Left cardiac atrium (tissue), 4 donors: ENCODE measurements at regions not wholly inside any gene's neighbourhood (a gene's known extent, or its start where the extent isn't known, plus 50 kb on each side); places are given as distances from the start of the nearest gene placed in this dataset.
"Not testable (repeated sequence)": the region's sequence is repeated elsewhere in the genome, so short reads cannot be mapped to it uniquely, and the experiment has no call there.

Source experiments
- ATAC-seq, 2 donors: fragments of 200-7000 bp; cut with Tn5 transposase; one replicate each; pipeline ENCODE4 v1.9.1; 2020; ENCODE audit warnings: mild to moderate bottlenecking in 2 of 2, moderate library complexity in 2 of 2
- DNase-seq: peaks from one replicate; pipeline ENCODE4 v3.0.0-alpha.2; 2020
- intact Hi-C, 2 donors: fragments of 100-400 bp; cut with DNase I; formaldehyde crosslinking; loops; one replicate each; pipeline versions ENCODE4 v1.14.1 to v1.15.1; 2022 to 2023
- donor health status: DM: no; HTN: yes; CAD: no.
- donor health status: DM: no; HTN: yes; CAD: no; lungs with severe emphysema.
- donor health status: DM: yes; HTN: yes; CAD: no.
- donor health status: Dilated cardiomyopathy.

DNA sequence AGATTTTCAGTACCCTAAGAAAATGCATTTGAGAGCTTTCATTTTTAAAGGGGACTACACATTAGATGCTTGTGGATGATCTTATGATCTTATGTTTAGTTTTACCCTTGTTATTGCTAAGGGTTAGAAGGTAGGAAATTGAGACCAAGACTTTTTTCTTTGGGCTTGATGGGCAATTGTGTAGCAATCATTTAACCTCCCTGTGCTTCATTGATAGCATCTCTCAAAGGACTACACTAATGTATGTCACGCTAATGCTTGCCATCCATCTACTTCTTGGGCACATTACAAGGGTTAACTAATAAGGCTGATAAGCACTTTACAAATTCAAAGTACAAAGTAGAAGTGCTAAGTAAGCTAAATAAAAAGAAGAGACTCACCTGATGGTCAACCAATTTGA, 189.3 kb upstream of the LRP1B start:
- ATAC-seq = no peak

GRCh38 chr2:142316049-142316448, 185.2 kb upstream of the LRP1B start:
- ATAC-seq = no peak
- intact Hi-C loops = no loop called here
- DNase-seq = no peak

More for the DNA sequence above, 189.3 kb upstream of the LRP1B start:
- intact Hi-C loops = no loop called here
- no peak for DNase-seq

GRCh38 chr2:142315346-142315745, 184.5 kb upstream of the LRP1B start:
- DNase-seq = no peak
- intact Hi-C loops = no loop called here

GRCh38 chr2:142314164-142314563, 183.3 kb upstream of the LRP1B start:
- intact Hi-C loops = no loop called here
- no peak for DNase-seq
- ATAC-seq = no peak

More at GRCh38 chr2:142315346-142315745, 184.5 kb upstream of the LRP1B start:
- ATAC-seq = no peak

- DNase-seq = no peak
- ATAC-seq = no peak
- intact Hi-C loops = no loop called here
Measured at GRCh38 chr2:142310530-142310929, 179.7 kb upstream of the LRP1B start.

DNA sequence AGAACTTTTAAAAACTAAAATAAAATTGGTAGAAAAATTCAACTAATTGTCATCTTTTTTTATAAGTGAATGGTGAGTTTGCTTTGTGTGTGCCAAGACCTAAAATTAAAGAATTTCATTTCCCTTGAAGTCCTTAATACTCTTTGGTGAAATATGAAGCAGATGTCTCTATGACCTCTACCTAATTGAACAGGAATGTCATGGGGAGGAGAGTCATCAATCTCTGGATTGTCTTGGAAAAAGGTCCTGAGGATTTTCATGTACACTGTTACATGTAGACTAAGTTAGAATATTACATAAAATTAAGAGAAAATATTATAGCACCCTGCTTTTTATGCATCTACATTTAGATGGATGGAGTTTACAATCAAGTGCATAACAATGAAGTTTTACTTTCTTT, 177.9 kb upstream of the LRP1B start:
- intact Hi-C loops = no loop called here
- DNase-seq (no peak), ATAC-seq (no peak)

DNA sequence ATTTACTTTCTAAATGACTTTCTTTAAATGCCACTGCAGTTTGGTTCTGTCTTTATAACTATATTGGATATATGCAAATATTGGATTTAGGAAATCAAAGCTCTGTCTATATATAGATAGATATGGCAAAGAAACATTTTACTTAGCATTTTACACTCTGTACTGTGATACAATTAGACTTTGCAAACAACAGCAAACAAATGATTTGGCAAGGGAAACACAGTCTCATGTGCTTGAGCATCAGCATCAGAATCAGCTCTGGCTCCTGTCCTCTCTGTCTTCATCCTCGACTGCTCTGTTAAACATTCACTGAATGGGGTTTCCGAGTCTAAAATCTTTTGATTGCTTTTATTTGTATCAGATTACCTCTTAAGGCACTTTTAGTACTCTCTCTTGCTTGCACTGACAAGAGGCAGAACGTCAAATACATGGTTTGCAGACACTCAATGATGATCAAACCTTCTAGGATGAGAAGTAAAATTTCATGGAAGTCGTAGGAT, 176.8 kb upstream of the LRP1B start:
- DNase-seq (no peak), ATAC-seq (no peak)
- intact Hi-C loops = no loop called here

DNA sequence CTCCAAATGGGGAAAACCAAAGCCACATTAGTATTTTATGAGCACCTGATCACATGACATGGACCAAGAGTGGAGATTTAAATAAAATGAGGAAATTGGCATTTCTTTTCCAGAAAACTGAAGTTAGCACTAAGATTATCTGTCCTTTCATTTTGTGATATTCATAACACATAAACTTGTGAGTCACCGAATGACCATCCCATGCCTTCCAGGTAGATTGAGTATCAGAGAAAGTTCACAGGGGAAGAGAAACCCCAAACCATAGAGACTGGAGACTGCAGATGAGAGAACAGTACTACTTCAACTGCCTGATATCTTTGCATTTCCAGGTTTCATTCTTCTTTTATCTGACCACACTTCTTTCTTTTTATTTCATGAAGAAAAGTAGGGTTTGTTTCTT, 176.3 kb upstream of the LRP1B start:
- intact Hi-C loops = no loop called here
- DNase-seq (no peak), ATAC-seq (no peak)

- no peak for DNase-seq
- ATAC-seq = no peak
- intact Hi-C loops = no loop called here
Measured at GRCh38 chr2:142306131-142306530, 175.3 kb upstream of the LRP1B start.

GRCh38 chr2:142300517-142300916, 169.7 kb upstream of the LRP1B start:
- intact Hi-C loops = no loop called here
- DNase-seq (no peak), ATAC-seq (no peak)

DNA sequence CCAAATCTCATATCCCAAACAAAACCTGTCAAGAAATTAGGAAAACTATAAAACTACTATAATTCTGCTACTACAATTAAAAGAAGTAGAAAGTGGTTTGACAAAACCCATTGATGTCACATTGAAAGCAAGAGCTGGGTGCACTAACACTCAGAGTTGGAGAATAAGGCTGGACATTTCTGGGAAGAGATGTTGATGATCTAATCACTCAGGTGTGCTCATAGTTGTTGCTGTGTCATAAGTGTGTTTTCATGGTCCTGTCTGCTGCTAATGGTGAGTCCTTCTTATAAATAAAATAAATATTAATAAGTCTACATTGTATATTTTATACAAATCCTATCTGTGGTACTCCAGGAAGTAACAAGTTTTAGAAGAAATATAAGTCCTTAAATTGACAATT, 168.2 kb upstream of the LRP1B start:
- no peak for ATAC-seq
- intact Hi-C loops = no loop called here

GRCh38 chr2:142294225-142294624, 163.4 kb upstream of the LRP1B start:
- intact Hi-C loops = no loop called here
- no peak for DNase-seq
- no peak for ATAC-seq

More for the DNA sequence above, 168.2 kb upstream of the LRP1B start:
- DNase-seq = no peak

GRCh38 chr2:142291969-142292368, 161.2 kb upstream of the LRP1B start:
- ATAC-seq = no peak
- intact Hi-C loops = no loop called here
- DNase-seq = no peak

DNA sequence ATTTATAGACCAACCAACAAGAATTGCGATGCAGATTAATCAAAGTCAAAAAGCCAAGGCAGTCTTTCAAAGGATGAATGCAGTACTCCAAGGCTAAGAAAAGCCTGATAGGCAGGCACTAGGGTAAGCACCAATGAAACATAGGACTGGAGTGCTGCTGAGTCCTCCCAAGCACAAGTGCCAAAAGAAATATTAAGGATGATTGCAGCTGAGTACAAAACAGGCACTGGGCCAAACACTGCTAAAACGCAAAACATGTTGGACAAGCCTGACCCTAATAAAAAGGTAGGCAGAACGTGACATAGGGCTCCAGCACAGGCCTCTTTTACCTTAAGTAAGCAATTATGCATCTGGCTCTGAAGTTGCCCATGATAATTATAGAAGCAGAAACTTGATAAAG, 160.1 kb upstream of the LRP1B start:
- intact Hi-C loops = no loop called here
- ATAC-seq = no peak
- no peak for DNase-seq

- intact Hi-C loops = no loop called here
- no peak for ATAC-seq
- DNase-seq = no peak
Measured at GRCh38 chr2:142286618-142287017, 155.8 kb upstream of the LRP1B start.

DNA sequence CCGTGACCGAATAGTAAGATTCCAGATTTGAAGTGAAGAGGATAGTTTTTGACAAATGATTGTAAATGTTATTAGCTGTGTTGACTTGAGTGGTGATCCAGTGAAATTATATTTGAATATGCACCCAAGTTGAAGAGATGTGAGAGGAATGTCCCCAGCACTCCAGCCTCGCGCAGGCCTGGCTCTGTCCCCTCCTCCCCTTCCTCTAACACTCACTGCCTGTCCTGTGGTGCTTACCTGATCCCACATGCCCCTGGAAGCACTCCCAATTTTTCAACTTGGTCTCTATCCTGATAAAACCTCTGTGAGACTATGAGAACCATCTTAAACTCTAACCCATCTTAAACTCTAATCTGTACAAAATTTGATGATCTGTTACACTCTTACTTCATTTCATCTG, 154.7 kb upstream of the LRP1B start:
- DNase-seq (no peak), ATAC-seq (no peak)

DNA sequence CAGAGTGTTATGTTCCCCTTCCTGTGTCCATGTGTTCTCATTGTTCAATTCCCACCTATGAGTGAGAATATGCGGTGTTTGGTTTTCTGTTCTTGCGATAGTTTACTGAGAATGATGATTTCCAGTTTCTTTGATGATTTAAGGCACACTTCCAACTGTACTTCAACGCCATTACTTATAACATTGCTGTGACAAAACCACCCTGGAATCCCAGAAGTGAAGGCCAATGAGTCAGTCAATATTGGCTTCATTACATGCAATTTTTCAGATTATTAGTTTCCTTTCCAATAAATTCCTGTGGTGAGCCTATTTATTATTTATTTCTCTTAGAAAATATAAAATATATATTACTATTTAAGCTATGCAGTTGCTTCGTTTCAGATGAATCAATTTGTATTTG, 153.5 kb upstream of the LRP1B start:
- intact Hi-C loops, DNase-seq, ATAC-seq: not testable (repeated sequence)

More for the DNA sequence above, 154.7 kb upstream of the LRP1B start:
- intact Hi-C loops = no loop called here

- intact Hi-C loops = no loop called here
- ATAC-seq (no peak), DNase-seq (no peak)
Measured at GRCh38 chr2:142280831-142281230, 150.0 kb upstream of the LRP1B start.

- intact Hi-C loops = no loop called here
- no peak for ATAC-seq
- DNase-seq = no peak
Measured at GRCh38 chr2:142270990-142271389, 140.2 kb upstream of the LRP1B start.

DNA sequence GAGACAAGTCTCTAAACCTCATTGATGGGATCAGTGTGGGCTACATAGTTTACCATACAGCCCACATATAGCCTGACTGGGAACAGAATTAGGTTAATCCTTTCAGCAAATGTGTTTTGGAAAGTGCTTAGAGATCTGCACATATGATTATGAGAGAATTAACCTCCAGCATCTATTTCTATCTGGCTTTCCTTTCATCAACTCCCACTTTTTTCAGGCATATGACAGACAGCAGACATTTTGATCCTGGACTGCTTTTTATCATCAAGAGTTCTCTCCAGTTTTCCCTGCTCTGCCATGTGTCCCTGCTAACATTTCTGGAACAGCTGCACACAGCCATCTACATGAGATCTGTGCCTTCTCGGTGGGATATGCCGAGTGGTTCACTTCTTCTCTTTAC, 139.5 kb upstream of the LRP1B start:
- no peak for ATAC-seq
- intact Hi-C loops = no loop called here
- no peak for DNase-seq

DNA sequence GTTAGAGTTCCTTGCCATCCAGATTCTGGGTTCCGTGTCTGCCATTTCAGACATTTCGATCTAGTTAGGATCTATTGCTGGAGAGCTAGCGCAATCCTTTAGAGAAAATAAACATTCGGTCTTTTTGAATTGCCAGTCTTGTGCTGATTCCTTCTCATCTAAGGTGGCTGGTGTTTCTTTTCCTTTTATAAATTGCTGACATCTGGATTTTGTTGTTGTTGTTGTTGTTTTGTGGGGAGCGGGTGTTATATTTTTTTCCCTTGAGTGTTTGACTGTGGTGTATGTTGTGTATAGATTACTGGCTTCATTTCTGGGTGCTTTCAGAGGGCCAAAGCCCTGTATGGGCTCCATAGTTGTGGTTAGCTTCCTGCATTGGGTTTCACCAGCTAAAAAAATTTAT, 128.5 kb upstream of the LRP1B start:
- intact Hi-C loops = no loop called here
- ATAC-seq = no peak
- DNase-seq = no peak

- intact Hi-C loops = no loop called here
- DNase-seq (no peak), ATAC-seq (no peak)
Measured at GRCh38 chr2:142254031-142254430, 123.2 kb upstream of the LRP1B start.
